C4-2B (cell line): ENCODE measurements at regions not wholly inside any gene's neighbourhood (a gene's known extent, or its start where the extent isn't known, plus 50 kb on each side); places are given as distances from the start of the nearest gene placed in this dataset.

Experiments used
- H3K27ac ChIP-seq: fragments of 450-650 bp; 2 replicates; pipeline ENCODE4 v1.5.1; 2017
- ZFX ChIP-seq: fragments of 450-650 bp; IDR thresholded peaks from 2 replicates; pipeline ENCODE4 v1.6.1; 2017
- TF ChIP-seq, protein P1 (sequence below): fragments of 450-650 bp; conservative IDR thresholded peaks from 2 replicates; pipeline ENCODE4 v1.5.1; 2017; ENCODE audit warnings: mild to moderate bottlenecking

DNA sequence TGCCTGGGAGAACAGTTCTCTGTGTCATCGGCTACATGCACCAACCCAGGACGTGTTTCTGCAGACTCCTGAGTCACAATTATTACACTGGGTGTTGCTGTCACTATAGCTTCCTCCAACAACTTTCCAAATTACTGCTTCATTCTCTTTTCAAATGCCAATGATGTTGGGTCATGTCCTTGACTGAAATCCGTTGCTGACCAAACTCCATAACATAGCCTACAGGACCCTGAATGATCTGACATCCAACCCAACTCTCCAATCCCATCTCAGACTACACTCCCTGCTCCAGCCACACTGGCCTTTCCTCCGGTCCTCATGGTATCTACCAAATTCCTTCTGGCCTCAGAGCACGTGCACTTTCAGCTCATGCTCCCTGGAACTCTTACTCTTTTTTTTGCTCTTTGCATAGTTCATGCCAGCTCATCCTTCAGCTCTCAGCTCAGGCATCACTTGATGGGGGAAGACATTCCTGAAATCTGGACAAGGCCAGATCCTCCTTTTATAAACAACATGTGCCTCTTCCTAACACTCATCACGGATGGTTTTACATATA is 108.8 kb upstream of the PTPRG start:
- no peak for TF ChIP-seq ZFX
- no peak overlapping the region for H3K27ac ChIP-seq

DNA sequence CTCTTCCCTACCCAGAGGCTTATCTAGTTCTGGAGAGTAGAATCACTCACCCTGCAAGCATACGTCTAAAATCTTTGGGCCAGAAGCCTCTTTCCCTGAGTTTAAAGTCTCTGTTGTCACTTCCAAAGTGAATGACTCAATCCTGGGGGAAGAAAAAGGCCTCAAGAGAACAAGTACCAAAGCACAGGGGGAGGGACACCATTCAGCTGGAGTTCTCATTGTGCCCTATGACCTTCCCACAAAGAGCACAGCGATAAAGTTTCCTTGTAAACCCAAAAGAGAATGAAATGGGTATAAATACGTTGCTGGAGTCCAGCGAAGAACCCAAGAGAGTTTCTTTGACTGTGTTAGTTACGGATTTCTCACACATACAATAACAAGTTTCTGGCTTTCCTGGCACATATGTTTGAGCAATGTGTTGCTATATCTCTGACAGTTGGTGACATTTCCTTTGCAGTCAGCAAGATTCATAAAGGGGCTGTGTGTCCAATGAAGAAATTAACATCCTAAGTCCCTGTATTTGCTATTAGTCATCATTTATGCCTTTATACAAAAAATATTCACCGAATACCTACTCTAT is 107.3 kb upstream of the PTPRG start:
- TF ChIP-seq ZFX = no peak
- TF ChIP-seq, protein P1, sequence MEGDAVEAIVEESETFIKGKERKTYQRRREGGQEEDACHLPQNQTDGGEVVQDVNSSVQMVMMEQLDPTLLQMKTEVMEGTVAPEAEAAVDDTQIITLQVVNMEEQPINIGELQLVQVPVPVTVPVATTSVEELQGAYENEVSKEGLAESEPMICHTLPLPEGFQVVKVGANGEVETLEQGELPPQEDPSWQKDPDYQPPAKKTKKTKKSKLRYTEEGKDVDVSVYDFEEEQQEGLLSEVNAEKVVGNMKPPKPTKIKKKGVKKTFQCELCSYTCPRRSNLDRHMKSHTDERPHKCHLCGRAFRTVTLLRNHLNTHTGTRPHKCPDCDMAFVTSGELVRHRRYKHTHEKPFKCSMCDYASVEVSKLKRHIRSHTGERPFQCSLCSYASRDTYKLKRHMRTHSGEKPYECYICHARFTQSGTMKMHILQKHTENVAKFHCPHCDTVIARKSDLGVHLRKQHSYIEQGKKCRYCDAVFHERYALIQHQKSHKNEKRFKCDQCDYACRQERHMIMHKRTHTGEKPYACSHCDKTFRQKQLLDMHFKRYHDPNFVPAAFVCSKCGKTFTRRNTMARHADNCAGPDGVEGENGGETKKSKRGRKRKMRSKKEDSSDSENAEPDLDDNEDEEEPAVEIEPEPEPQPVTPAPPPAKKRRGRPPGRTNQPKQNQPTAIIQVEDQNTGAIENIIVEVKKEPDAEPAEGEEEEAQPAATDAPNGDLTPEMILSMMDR = no peak
- no peak overlapping the region for H3K27ac ChIP-seq

DNA sequence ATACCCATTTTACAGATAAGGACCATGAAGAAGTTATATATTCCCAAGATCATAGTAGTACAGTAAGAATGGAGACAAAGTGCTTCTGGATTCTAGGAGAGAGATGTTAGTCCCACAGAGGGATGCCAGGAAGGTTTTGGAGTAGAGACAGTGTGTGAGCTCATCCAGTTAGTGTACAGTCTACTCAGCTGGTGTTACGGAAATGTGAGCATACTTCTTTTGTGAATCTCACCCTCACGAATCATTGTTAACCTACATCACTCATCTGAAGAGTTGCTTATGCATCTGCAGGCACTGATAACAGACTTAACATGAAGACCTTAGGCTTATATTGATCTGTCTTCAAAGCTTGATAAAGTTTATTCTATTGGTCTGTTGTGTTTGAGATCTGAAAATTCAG is 106.6 kb upstream of the PTPRG start:
- TF ChIP-seq ZFX = no peak
- TF ChIP-seq, protein P1 = no peak
- H3K27ac ChIP-seq = no peak overlapping the region

DNA sequence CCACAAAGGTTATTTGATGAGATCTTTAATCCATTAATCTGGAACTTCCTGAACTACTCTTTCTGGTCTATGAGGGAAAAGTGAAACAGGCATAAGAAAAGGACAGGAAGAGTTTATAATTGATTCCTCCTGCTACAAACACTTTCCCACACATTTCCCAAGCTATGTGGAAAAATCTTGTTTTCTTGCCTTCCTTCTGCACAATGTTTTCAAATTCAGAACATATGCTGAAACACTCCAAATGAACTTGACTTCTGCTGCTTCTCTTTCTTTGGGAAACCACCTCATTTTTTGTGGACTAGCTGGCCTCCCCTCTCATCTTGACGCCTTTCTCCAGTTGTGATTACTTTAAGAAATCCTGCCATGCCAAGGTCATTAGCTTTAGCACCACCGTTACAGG is 100.7 kb upstream of the PTPRG start:
- TF ChIP-seq, protein P1 = no peak
- TF ChIP-seq ZFX = no peak
- H3K27ac ChIP-seq = no peak overlapping the region

DNA sequence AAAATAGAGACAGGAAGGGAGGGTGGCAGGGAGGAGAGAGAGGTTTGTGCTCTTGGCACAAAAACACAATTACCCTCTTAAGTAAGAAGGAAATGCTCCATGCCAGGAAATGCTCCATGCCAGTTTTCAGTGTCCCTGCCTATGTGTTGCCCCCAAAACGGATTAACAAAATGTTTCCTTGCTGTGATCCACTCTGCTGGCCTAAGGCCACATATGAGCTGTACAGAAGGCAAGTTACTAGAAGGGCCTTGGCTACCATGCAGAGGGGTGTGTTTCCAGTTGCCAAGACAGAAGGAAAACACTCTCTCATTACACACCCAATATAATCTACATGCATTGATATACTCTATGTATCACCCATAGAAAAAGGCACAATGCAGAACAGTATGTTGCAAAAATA is 98.2 kb upstream of the PTPRG start:
- H3K27ac ChIP-seq = no peak overlapping the region
- TF ChIP-seq ZFX = no peak
- TF ChIP-seq, protein P1 = no peak

DNA sequence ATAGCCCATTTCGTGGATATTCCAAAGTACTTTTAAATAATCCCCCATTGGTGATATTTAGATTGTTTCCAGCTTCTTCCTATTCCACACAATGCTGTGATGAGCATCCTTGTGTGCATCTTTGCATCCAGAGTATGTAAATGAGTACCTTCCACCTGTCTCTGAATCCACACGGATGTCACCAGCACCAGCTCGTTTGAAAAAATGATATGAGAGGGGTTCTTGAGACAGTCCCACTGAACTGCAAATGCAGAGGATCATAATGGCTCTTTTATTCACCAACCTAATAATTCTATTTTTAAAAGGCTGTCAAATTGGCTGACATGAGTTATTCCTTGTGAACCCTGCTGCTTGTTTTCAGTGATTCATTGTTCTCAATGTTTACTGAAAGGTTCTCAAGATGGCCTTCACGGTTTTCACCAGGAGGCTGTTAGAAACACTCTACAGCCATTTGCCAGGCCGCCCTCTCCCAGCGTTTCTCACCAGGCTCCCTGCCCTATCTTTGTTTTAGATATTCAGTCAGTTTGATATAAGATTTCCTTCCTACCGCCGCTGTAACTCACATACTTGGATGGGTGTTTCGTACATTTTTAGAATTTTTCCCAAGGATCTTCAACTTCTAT is 96.7 kb upstream of the PTPRG start:
- TF ChIP-seq, protein P1 = no peak
- no peak for TF ChIP-seq ZFX
- no peak overlapping the region for H3K27ac ChIP-seq

DNA sequence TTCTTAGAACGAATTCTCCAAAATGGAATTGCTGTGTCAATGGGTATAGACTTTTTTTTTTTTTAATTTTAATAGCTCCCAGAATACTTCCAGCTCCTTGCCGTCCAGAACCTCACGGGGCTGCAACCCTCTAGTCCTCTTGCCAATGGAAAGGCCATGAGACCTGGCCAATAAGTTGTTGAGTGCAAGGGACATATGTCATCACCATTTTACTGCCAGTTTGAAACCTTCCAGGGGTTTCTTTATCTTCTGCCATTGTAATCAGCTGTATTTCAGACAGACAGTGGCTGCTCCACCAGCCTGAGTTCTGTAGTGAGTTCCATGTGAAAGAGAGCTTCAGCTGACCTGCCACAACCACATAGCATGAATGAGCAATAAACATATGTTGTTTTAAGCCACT is 95.0 kb upstream of the PTPRG start:
- no peak overlapping the region for H3K27ac ChIP-seq
- TF ChIP-seq, protein P1 = no peak
- TF ChIP-seq ZFX = no peak

DNA sequence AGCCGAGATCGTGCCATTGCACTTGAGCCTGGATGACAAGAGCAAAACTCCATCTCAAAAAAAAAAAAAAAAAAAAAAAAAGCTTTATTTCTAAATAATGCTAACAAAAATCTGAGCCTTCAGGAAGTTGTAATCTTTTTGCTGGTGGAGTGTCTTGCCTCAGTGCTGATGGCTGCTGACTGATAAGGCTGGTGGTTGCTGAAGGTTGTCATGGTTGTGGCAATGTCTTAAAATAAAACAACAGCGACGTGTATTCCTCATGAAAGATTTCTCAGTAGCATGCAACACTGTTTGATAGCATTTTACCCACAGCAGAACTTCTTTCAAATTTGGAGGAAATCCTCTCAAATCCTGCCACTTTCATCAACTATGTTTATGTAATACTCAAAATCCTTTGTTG is 77.4 kb upstream of the PTPRG start:
- no peak overlapping the region for H3K27ac ChIP-seq
- TF ChIP-seq ZFX = no peak
- TF ChIP-seq, protein P1 = no peak
